ENCODE measurements at regions not wholly inside any gene's neighbourhood (a gene's known extent, or its start where the extent isn't known, plus 50 kb on each side); places are given as distances from the start of the nearest gene placed in this dataset.

GRCh38 chr4:60039908-60040307 is 1160.2 kb upstream of the ADGRL3 start:
- DNase-seq, result no peak

DNA sequence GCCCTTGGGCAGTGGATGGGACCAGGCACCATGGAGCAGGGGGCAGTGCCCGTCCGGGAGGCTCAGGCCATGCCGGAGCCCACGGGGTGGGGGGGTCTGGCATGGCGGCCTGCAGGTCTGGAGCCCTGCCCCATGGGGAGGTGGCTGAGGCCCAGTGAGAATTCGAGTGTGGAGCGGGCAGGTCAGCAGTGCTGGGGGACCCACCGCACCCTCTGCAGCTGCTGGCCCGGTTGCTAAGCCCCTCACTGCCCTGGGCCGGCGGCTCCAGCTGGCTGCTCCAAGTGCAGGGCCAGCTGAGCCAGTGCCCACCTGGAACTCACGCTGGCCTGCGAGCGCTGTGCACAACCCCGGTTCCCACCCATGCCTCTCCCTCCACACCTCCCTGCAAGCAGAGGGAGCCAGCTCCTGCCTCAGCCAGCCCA is 1157.9 kb upstream of the ADGRL3 start:
- DNase-seq, result no peak

DNA sequence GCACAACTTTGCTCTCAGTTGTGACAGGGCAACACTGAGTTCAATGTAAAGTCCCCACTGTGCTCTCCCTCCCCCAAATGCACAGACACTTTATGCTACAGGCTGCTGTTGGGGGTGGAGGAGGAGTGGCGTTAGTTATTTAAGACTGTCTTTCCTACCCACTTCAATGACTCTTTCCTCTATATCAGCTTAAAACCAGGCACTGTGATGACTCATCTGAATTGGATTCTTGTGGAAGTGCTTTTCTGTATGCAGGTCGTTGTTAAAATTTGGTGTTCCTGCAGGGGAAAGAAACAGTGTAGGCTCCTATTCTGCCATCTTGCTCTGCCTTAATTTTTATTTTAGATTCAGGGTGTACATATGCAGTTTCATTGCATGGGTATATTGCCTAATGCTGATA is 1157.2 kb upstream of the ADGRL3 start:
- DNase-seq, result no peak

DNA sequence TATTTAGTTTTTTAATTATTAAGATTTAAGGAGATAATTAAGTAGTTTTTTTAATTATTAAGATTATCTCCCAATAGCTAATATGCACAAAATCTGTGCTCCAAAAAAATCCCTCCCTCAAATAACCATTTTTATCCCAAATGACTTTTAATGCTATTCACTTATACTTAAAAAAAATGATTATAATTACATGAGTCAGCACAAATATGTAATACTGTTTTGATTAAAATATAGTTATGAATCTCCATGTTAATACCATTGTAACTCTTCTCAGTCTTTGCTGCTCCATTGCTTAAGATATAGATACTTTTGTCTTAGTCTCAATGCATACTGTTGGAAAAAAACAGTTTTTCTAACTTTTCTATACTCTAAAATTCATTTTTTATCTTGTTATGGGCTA is 1121.1 kb upstream of the ADGRL3 start:
- no peak for DNase-seq

DNA sequence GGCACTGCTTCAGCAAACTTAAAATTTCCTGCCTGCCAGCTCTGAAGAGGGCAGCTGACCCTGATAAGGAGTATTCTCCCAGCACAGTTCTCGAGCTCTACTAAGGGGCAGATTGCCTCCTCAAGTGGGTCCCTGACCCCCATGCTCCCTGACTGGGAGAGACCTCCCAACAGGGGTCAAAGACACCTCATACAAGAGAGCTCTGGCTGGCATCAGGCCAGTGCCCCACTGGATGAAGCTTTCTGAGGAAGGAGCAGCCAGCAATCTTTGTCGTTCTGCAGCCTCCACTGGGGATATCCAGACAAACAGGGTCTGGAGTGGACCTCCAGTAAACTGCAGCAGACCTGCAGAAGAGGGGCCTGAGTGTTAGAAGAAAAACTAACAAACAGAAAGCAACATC is 1118.3 kb upstream of the ADGRL3 start:
- DNase-seq, result no peak

GRCh38 chr4:60088807-60089486 is 1111.2 kb upstream of the ADGRL3 start:
- no peak for DNase-seq

DNA sequence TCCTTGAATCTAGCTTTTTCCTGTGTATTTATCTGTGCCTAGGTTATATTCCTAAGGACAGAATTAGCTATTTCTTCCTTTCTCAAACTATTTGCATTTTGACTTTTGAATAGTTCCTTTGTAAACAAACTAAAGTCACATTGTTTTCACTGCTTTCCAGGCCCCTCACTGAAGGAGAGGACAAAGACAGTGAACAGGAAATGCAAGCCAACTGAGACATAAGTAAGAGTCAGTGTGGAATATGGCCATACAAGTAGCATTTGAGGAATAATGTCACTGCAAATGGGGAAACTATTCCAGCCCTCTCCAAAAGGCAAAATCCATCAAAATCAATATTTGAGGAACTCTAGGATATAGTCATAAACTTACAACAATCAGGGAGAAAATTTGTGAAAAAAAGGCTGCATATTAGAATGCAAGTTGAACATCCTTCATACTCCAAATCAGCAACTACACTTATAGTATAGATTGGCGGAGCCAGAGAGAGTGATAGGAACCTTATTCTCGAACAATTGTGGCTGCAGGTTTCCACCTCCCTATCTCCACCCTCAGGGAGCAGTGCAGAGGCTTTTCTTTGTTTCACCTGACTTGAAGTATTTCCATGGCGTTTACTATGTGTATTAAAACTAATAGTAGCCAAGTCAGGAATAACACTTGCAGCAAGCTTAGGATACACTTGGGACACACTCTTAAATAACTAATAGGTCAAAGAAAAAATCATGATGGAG is 1110.4 kb upstream of the ADGRL3 start:
- DNase-seq, result no peak

- DNase-seq, result no peak
Observed at GRCh38 chr4:60096676-60097075, 1103.5 kb upstream of the ADGRL3 start.

- no peak for DNase-seq
Observed at GRCh38 chr4:60116592-60116991, 1083.5 kb upstream of the ADGRL3 start.

DNA sequence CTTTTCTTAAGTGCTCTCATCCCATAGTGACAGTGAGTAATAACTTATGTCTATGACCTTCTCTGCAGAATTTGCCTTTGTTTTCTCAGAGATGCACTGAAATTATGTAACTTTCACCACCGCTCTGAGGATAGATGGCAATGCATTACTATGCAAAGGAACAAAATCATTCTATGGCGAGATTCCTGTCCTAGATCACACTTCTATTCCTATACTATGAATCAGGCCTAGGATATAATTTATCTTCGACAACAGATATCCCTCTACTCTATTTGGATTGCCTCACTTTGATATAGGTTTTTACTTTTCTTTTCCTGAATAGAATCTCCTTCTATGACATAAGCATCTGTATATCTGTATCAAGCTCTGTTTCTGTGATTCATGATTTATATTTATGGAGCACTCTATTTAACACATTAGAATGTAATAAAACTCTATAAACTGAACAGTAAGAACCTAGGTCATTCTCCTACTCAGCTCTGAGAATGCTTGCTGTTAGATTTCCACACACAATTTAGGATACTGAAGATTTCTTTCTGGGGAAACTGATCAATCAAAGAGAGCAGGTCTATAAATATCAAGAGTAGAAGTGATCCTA is 1082.3 kb upstream of the ADGRL3 start:
- no peak for DNase-seq

GRCh38 chr4:60122820-60123219 is 1077.3 kb upstream of the ADGRL3 start:
- DNase-seq, result no peak

GRCh38 chr4:60128888-60129287 is 1071.2 kb upstream of the ADGRL3 start:
- no peak for DNase-seq

GRCh38 chr4:60129740-60130139 is 1070.4 kb upstream of the ADGRL3 start:
- DNase-seq, result no peak

GRCh38 chr4:60133375-60133774 is 1066.8 kb upstream of the ADGRL3 start:
- DNase-seq, result no peak

DNA sequence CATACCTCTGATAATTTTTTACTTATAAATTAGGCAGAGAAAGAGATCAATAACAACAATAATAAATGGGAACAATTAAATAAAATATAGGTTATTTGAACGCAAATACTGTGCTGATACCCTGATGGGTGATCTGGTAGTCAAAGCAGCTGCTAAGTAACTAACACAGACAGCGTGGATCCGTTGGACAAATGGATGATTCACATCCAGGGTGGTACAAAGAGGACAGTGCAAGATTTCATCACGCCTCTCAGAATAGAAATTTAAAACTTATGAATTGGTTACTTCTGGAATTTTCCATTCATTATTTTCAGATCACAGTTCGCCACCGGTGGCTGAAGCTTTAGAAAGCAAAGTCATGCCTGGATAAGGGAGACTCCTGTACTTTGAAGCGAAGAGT is 1066.0 kb upstream of the ADGRL3 start:
- DNase-seq, result no peak

GRCh38 chr4:60155088-60155487 is 1045.0 kb upstream of the ADGRL3 start:
- no peak for DNase-seq

DNA sequence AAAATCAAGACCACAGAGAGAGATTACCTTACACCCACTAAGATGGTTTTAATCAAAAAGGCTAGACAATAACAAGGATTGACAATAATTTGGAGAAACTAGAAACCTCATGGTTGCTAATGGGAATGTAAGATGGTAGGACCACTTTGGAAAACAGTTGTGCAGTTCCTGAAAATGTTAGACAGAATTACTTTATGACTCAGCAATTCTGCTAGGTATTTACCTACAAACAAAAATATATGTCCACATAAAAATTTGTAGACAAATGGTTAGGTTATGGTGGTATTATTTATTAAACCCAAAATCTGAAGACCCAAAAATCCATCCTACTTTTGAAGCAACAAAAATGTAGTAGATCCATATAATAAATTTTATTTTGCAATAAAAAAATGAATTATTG is 1027.0 kb upstream of the ADGRL3 start:
- no peak for DNase-seq

GRCh38 chr4:60173718-60174117 is 1026.4 kb upstream of the ADGRL3 start:
- no peak for DNase-seq

DNA sequence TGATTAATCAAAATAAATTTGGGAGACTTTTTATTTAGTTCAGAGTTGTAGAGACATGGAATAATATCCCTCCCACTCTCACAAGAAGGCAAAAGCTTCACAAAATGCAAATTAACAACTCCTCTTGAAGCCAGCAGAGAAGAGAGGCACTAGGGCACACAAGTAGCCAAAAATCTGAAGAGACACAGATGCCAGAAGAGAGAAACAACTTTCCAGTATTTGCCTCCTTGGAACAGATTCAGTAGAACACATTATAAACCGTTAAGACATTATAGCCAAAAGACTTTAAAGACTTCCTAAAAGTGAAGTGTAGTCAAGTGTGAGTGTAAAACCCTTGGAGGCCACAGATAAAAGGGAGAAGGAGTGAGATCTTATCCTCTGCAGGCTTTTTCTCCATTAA is 1024.9 kb upstream of the ADGRL3 start:
- DNase-seq, result no peak

- DNase-seq, result no peak
Observed at GRCh38 chr4:60187428-60187827, 1012.7 kb upstream of the ADGRL3 start.

GRCh38 chr4:60189286-60189685 is 1010.8 kb upstream of the ADGRL3 start:
- DNase-seq, result no peak

DNA sequence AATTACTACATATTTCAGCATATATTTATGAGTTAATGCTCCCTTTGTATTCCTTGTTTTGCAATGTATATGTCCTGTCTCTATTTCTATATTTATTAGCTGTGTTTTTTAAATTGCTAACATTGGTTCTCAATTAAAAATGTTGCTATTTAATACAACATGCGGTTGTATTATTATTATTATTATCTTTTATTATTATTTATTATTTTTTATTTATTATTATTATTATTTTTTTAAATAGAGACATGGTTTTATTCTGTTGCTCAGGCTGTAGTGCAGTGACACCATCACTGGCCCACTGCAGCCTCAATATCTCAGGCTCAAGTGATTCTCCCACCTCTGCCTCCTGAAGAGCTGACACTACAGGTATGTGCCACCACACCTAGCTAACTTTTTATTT is 1005.9 kb upstream of the ADGRL3 start:
- DNase-seq, result no peak

DNA sequence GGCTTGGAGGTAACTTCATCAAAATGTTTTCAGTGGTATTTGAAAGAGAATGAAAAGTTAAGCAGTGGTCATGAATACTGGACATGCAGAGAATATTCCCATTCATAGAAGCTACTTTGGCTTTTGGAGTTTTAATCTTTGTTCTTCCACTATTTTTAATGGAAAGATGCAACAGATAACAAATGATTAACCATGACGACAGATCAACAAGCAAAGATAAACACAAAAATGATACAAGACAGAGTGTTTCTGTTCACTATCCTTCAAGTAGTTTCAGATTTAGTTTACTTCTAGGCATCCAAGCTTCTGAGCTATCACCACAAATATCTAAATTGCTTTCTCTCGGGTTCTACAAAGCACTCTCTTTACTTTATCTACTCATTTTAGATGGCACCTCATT is 1004.9 kb upstream of the ADGRL3 start:
- no peak for DNase-seq

GRCh38 chr4:60201052-60201673 is 999.0 kb upstream of the ADGRL3 start:
- peak in 1 of 5 experiments; percentile 32 for DNase-seq
